ENCODE measurements at regions not wholly inside any gene's neighbourhood (a gene's known extent, or its start where the extent isn't known, plus 50 kb on each side); places are given as distances from the start of the nearest gene placed in this dataset.

DNA sequence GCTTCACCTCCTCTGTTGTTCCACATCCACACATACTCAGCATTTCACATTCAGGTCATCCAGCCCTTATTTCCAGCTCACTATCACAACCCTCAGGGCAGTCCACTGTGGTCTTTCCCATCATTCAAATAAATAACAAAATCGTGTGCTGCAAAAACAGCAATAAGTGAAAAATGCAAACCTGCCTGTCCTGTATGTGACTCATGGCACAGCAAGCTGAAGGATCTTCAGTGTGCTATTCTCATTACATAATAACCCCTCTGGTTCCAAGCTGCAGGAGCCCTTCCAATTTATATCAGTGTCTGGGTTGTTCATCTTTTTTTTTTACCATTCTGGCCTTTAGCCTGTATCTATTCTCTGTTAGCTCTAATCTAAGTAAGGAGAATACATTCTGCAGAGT, 185.3 kb upstream of the UBE2E2 start:
- Mint-ChIP-seq H3K9me3 (ENCODE audit: unreplicated experiment) (peaks cover under 1% of the 10 kb centered on the region), H3K4me1 (ENCODE audit: low read depth, unreplicated experiment) (peaks cover 18% of the 10 kb centered on the region), H3K4me3 (ENCODE audit: unreplicated experiment) (no peak overlapping the region), H3K27me3 (ENCODE audit: insufficient read depth, unreplicated experiment) (no peaks in the 10 kb centered on the region), H3K27ac (ENCODE audit: unreplicated experiment) (no peak overlapping the region), H3K36me3 (ENCODE audit: insufficient read depth, unreplicated experiment) (no peaks in the 10 kb centered on the region)
- Histone ChIP-seq H3K9me3 (no peaks in the 10 kb centered on the region), H3K4me1 (peaks cover 9% of the 10 kb centered on the region; the same call in 1 of the 2 replicates), H3K4me3 (ENCODE audit: low read depth, low read length) (no peak overlapping the region), H3K36me3 (ENCODE audit: control insufficient read depth, insufficient read depth, low read length) (no peaks in the 10 kb centered on the region), H3K27me3 (replicated peaks; ENCODE audit: control insufficient read depth, insufficient read depth, low read length) (no peaks in the 10 kb centered on the region)
- no peak for DNase-seq
- POLR2A ChIA-PET: no interaction called here
- no TSS peak for BruUV-seq (replicated peaks)
- CTCF ChIA-PET: no interaction called here
- TF ChIP-seq, protein P1, sequence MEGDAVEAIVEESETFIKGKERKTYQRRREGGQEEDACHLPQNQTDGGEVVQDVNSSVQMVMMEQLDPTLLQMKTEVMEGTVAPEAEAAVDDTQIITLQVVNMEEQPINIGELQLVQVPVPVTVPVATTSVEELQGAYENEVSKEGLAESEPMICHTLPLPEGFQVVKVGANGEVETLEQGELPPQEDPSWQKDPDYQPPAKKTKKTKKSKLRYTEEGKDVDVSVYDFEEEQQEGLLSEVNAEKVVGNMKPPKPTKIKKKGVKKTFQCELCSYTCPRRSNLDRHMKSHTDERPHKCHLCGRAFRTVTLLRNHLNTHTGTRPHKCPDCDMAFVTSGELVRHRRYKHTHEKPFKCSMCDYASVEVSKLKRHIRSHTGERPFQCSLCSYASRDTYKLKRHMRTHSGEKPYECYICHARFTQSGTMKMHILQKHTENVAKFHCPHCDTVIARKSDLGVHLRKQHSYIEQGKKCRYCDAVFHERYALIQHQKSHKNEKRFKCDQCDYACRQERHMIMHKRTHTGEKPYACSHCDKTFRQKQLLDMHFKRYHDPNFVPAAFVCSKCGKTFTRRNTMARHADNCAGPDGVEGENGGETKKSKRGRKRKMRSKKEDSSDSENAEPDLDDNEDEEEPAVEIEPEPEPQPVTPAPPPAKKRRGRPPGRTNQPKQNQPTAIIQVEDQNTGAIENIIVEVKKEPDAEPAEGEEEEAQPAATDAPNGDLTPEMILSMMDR (IDR thresholded peaks at IDR 0.05; ENCODE audit: insufficient read depth in 1 of 2, low read depth in 1 of 2, low read length in 1 of 2, severe bottlenecking in 1 of 2, unreplicated experiment in 1 of 2): no peak
- intact Hi-C loops (cut with micrococcal nuclease; ENCODE audit: unreplicated experiment): no loop called here

- Histone ChIP-seq H3K36me3 (ENCODE audit: control insufficient read depth, insufficient read depth, low read length) (no peaks in the 10 kb centered on the region), H3K9me3 (no peaks in the 10 kb centered on the region), H3K4me3 (ENCODE audit: low read depth, low read length) (no peak overlapping the region), H3K4me1 (peaks cover 9% of the 10 kb centered on the region; the same call in 1 of the 2 replicates), H3K27me3 (replicated peaks; ENCODE audit: control insufficient read depth, insufficient read depth, low read length) (no peaks in the 10 kb centered on the region)
- Mint-ChIP-seq H3K27me3 (ENCODE audit: insufficient read depth, unreplicated experiment) (peaks cover 5% of the 10 kb centered on the region), H3K4me1 (ENCODE audit: low read depth, unreplicated experiment) (peaks cover 18% of the 10 kb centered on the region), H3K36me3 (ENCODE audit: insufficient read depth, unreplicated experiment) (no peaks in the 10 kb centered on the region), H3K27ac (ENCODE audit: unreplicated experiment) (peak overlapping the region; percentile 18), H3K9me3 (ENCODE audit: unreplicated experiment) (peaks cover 11% of the 10 kb centered on the region), H3K4me3 (ENCODE audit: unreplicated experiment) (peak overlapping the region; percentile 4)
- peak in 1 of 2 experiments; percentile 16 for DNase-seq
- CTCF ChIA-PET: no interaction called here
- TF ChIP-seq, protein P1 (IDR thresholded peaks at IDR 0.05; ENCODE audit: insufficient read depth in 1 of 2, low read depth in 1 of 2, low read length in 1 of 2, severe bottlenecking in 1 of 2, unreplicated experiment in 1 of 2): no peak
- BruUV-seq (replicated peaks): no TSS peak
- POLR2A ChIA-PET: interaction anchor here (0.5 kb wide), 1 partner anchor 239 kb away, joined by 4 read pairs; no protein-coding TSS in a partner anchor
- intact Hi-C loops (cut with micrococcal nuclease; ENCODE audit: unreplicated experiment): no loop called here
Measured at GRCh38 chr3:23019596-23020300, 183.4 kb upstream of the UBE2E2 start.

DNA sequence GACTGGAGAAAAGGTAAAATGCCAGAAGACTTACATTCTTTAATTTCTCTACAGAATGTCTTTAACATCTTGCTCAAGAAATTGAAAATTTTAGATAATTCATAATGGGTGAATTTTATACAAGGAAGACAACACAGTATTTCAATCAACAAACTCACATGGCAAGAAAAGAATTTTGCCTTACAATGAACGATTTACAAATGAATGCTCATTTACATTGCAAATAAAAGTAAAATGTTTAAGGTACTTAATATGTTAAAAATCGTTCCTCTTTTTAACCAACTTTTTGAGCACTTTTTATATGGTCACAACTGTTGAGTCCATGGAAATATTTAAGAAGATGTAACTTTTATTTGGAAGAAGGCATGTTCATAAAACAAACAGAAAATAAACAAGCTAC, 174.8 kb upstream of the UBE2E2 start:
- H3K4me1 ChIP-seq: no peaks in the 10 kb centered on the region
- ChIA-PET CTCF (no interaction called here), POLR2A (no interaction called here)
- H3K4me3 ChIP-seq (ENCODE audit: low read depth, low read length): no peak overlapping the region
- no peaks in the 10 kb centered on the region for H3K9me3 ChIP-seq
- no TSS peak for BruUV-seq (replicated peaks)
- Mint-ChIP-seq H3K9me3 (ENCODE audit: unreplicated experiment) (peaks cover 13% of the 10 kb centered on the region), H3K4me3 (ENCODE audit: unreplicated experiment) (no peak overlapping the region), H3K27me3 (ENCODE audit: insufficient read depth, unreplicated experiment) (peaks cover 7% of the 10 kb centered on the region), H3K36me3 (ENCODE audit: insufficient read depth, unreplicated experiment) (no peaks in the 10 kb centered on the region), H3K4me1 (ENCODE audit: low read depth, unreplicated experiment) (no peaks in the 10 kb centered on the region), H3K27ac (ENCODE audit: unreplicated experiment) (no peak overlapping the region)
- no peaks in the 10 kb centered on the region for H3K27me3 ChIP-seq (replicated peaks; ENCODE audit: control insufficient read depth, insufficient read depth, low read length)
- TF ChIP-seq, protein P1 (IDR thresholded peaks at IDR 0.05; ENCODE audit: insufficient read depth in 1 of 2, low read depth in 1 of 2, low read length in 1 of 2, severe bottlenecking in 1 of 2, unreplicated experiment in 1 of 2): no peak
- DNase-seq: no peak
- intact Hi-C loops (cut with micrococcal nuclease; ENCODE audit: unreplicated experiment): no loop called here
- H3K36me3 ChIP-seq (ENCODE audit: control insufficient read depth, insufficient read depth, low read length): no peaks in the 10 kb centered on the region

Data from Caco-2 (cell line).